Fibroblast of lung (primary cell): ENCODE measurements at regions not wholly inside any gene's neighbourhood (a gene's known extent, or its start where the extent isn't known, plus 50 kb on each side); places are given as distances from the start of the nearest gene placed in this dataset.

Experiments
- DNase-seq, 2 donors: peaks; one replicate each; pipeline versions ENCODE4 v3.0.0 to v3.0.0-alpha.2; 2010; ENCODE audit warnings: low read depth in 2 of 2
- H2AFZ ChIP-seq: 2 replicates; pipeline ENCODE4 v1.5.1; 2012; ENCODE audit warnings: low read length, control low read depth, inconsistent platforms
- H3K27ac ChIP-seq: 2 replicates; pipeline ENCODE4 v1.5.1; 2011; ENCODE audit warnings: low read length, control low read depth; ENCODE audit not compliant: insufficient read depth
- H3K27me3 ChIP-seq: 2 replicates; pipeline ENCODE4 v1.5.1; 2011; ENCODE audit warnings: mild to moderate bottlenecking, low read length; ENCODE audit not compliant: control insufficient read depth, insufficient read depth
- H3K36me3 ChIP-seq: 2 replicates; pipeline ENCODE4 v1.5.1; 2011; ENCODE audit warnings: low read length; ENCODE audit not compliant: control insufficient read depth, insufficient read depth
- H3K4me1 ChIP-seq: 2 replicates; pipeline ENCODE4 v1.5.1; 2011; ENCODE audit warnings: low read length; ENCODE audit not compliant: control insufficient read depth, insufficient read depth; ENCODE audit errors: extremely low read depth
- H3K4me2 ChIP-seq: 2 replicates; pipeline ENCODE4 v1.5.1; 2011; ENCODE audit warnings: low read length, control low read depth; ENCODE audit not compliant: insufficient read depth; ENCODE audit errors: extremely low read depth
- H3K4me3 ChIP-seq, 4 experiments: fragments of 200-600 bp in 1 of 4; sonication (generic) in 1 of 4; replicated peaks in 1 of 4; 2 replicates each; pipeline ENCODE4 v1.5.1; 2011 to 2016; ENCODE audit warnings: low read length in 4 of 4, low read depth in 3 of 4, mild to moderate bottlenecking in 3 of 4, control low read depth in 2 of 4, inconsistent platforms in 1 of 4, mixed read lengths in 1 of 4; ENCODE audit not compliant: insufficient read depth in 1 of 4; ENCODE audit errors: control extremely low read depth in 1 of 4
- H3K79me2 ChIP-seq: 2 replicates; pipeline ENCODE4 v1.5.1; 2012; ENCODE audit warnings: mild to moderate bottlenecking, low read length, inconsistent platforms; ENCODE audit not compliant: control insufficient read depth, insufficient read depth
- H3K9ac ChIP-seq: 2 replicates; pipeline ENCODE4 v1.5.1; 2011; ENCODE audit warnings: mild to moderate bottlenecking, low read length, control low read depth; ENCODE audit not compliant: insufficient read depth
- H3K9me3 ChIP-seq: 2 replicates; pipeline ENCODE4 v1.5.1; 2012; ENCODE audit warnings: low read depth, low read length; ENCODE audit not compliant: control insufficient read depth, insufficient read depth
- H4K20me1 ChIP-seq: 2 replicates; pipeline ENCODE4 v1.5.1; 2011; ENCODE audit warnings: low read length; ENCODE audit not compliant: control insufficient read depth, insufficient read depth; ENCODE audit errors: extremely low read depth
- CTCF ChIP-seq, 2 donors: IDR thresholded peaks in 1 of 2; conservative IDR thresholded peaks in 1 of 2; 1 replicate in 1 of 2; 2 replicates in 1 of 2; pipeline ENCODE4 v1.5.1; 2011 to 2012; ENCODE audit warnings: low read length in 2 of 2, control low read depth in 1 of 2, inconsistent platforms in 1 of 2, low read depth in 1 of 2, mild to moderate bottlenecking in 1 of 2
- EZH2 ChIP-seq: IDR thresholded peaks from 2 replicates; pipeline ENCODE4 v1.5.1; 2012; ENCODE audit warnings: low read length, control low read depth, mild to moderate bottlenecking; ENCODE audit errors: missing control alignments

- Histone ChIP-seq H3K27me3 (no peaks in the 10 kb centered on the region), H3K79me2 (no peaks in the 10 kb centered on the region), H3K27ac (no peak overlapping the region), H3K36me3 (no peaks in the 10 kb centered on the region), H3K4me3 (no peak overlapping the region), H3K4me2 (no peak overlapping the region), H3K9ac (no peak overlapping the region), H3K9me3 (no peaks in the 10 kb centered on the region), H2AFZ (no peak overlapping the region), H3K4me1 (no peaks in the 10 kb centered on the region), H4K20me1 (no peaks in the 10 kb centered on the region)
- DNase-seq, result no peak
- no peak for TF ChIP-seq CTCF (conservative IDR thresholded peaks at IDR 0.05 in 1 of 2, IDR thresholded peaks at IDR 0.05 in 1 of 2; ENCODE audit: low read depth in 1 of 2, low read length in 2 of 2)
- TF ChIP-seq EZH2, result no peak
Observed at GRCh38 chr16:52871481-52871880, 181.2 kb downstream of the CHD9NB start.

- Histone ChIP-seq H2AFZ (no peak overlapping the region), H3K4me3 (no peak overlapping the region), H3K36me3 (no peaks in the 10 kb centered on the region), H4K20me1 (no peaks in the 10 kb centered on the region), H3K27me3 (no peaks in the 10 kb centered on the region), H3K79me2 (no peaks in the 10 kb centered on the region), H3K9ac (no peak overlapping the region), H3K9me3 (no peaks in the 10 kb centered on the region), H3K4me2 (no peak overlapping the region), H3K27ac (no peak overlapping the region), H3K4me1 (no peaks in the 10 kb centered on the region)
- no peak for DNase-seq
- no peak for TF ChIP-seq EZH2
- TF ChIP-seq CTCF (conservative IDR thresholded peaks at IDR 0.05 in 1 of 2, IDR thresholded peaks at IDR 0.05 in 1 of 2; ENCODE audit: low read depth in 1 of 2, low read length in 2 of 2), result no peak
Observed at GRCh38 chr16:52869243-52869642, 183.5 kb downstream of the CHD9NB start.

GRCh38 chr16:52863000-52863399, 189.7 kb downstream of the CHD9NB start:
- TF ChIP-seq EZH2 (no peak), CTCF (conservative IDR thresholded peaks at IDR 0.05 in 1 of 2, IDR thresholded peaks at IDR 0.05 in 1 of 2; ENCODE audit: low read depth in 1 of 2, low read length in 2 of 2) (no peak)
- H3K9ac ChIP-seq, result no peak overlapping the region
- no peak overlapping the region for H3K4me3 ChIP-seq
- H3K4me2 ChIP-seq, result no peak overlapping the region
- no peak overlapping the region for H2AFZ ChIP-seq
- H3K4me1 ChIP-seq, result no peaks in the 10 kb centered on the region
- H3K36me3 ChIP-seq, result no peaks in the 10 kb centered on the region
- no peak for DNase-seq
- H3K79me2 ChIP-seq, result no peaks in the 10 kb centered on the region
- no peaks in the 10 kb centered on the region for H3K9me3 ChIP-seq
- H3K27me3 ChIP-seq, result no peaks in the 10 kb centered on the region
- H4K20me1 ChIP-seq, result no peaks in the 10 kb centered on the region
- H3K27ac ChIP-seq, result no peak overlapping the region
